Stimulated activated CD8-positive, alpha-beta memory T cell treated with anti-CD3 and anti-CD28 coated beads, Interleukin-7, amount 100 ng/mL, for 48 hours (primary cell): ENCODE measurements at regions not wholly inside any gene's neighbourhood (a gene's known extent, or its start where the extent isn't known, plus 50 kb on each side); places are given as distances from the start of the nearest gene placed in this dataset.

Experiments
- DNase-seq, 2 donors: peaks; one replicate each; pipeline ENCODE4 v3.0.0-alpha.2; 2020; ENCODE audit warnings: low read depth in 1 of 2; ENCODE audit errors: extremely low read depth in 1 of 2

- no peak for DNase-seq
These were observed 578.5 kb downstream of the BUD13 start for GRCh38 chr11:116194156-116194904.

GRCh38 chr11:116193321-116194131 is 579.3 kb downstream of the BUD13 start:
- DNase-seq = no peak

- DNase-seq = no peak
These were observed 580.1 kb downstream of the BUD13 start for GRCh38 chr11:116192509-116193210.

- no peak for DNase-seq
These were observed 581.9 kb downstream of the BUD13 start for GRCh38 chr11:116190861-116191260.

- DNase-seq = no peak
These were observed 583.2 kb downstream of the BUD13 start for GRCh38 chr11:116189408-116190170.

GRCh38 chr11:116188350-116188749 is 584.4 kb downstream of the BUD13 start:
- no peak for DNase-seq

- DNase-seq = no peak
These were observed 585.8 kb downstream of the BUD13 start for GRCh38 chr11:116187026-116187425.

- DNase-seq = no peak
These were observed 587.2 kb downstream of the BUD13 start for GRCh38 chr11:116185551-116185950.

- no peak for DNase-seq
These were observed 588.0 kb downstream of the BUD13 start for GRCh38 chr11:116184763-116185162.

GRCh38 chr11:116182356-116182966 is 590.3 kb downstream of the BUD13 start:
- no peak for DNase-seq

- DNase-seq = no peak
These were observed 591.8 kb downstream of the BUD13 start for GRCh38 chr11:116180806-116181600.

- no peak for DNase-seq
These were observed 593.4 kb downstream of the BUD13 start for GRCh38 chr11:116179401-116179800.

- no peak for DNase-seq
These were observed 595.1 kb downstream of the BUD13 start for GRCh38 chr11:116177521-116178210.

GRCh38 chr11:116176484-116177005 is 596.2 kb downstream of the BUD13 start:
- DNase-seq = no peak

- DNase-seq = no peak
These were observed 597.1 kb downstream of the BUD13 start for GRCh38 chr11:116175707-116176106.

GRCh38 chr11:116173941-116174911 is 598.6 kb downstream of the BUD13 start:
- DNase-seq = no peak

- no peak for DNase-seq
These were observed 599.3 kb downstream of the BUD13 start for GRCh38 chr11:116173506-116173905.

- DNase-seq = no peak
These were observed 599.9 kb downstream of the BUD13 start for GRCh38 chr11:116172851-116173250.
